Memory B cell (primary cell): ENCODE measurements at regions not wholly inside any gene's neighbourhood (a gene's known extent, or its start where the extent isn't known, plus 50 kb on each side); places are given as distances from the start of the nearest gene placed in this dataset.
"Not testable (repeated sequence)": the region's sequence is repeated elsewhere in the genome, so short reads cannot be mapped to it uniquely, and the experiment has no call there.

Experiments
- ATAC-seq: fragments of 150-1000 bp; cut with Tn5 transposase; 2 replicates; pipeline ENCODE4 v1.10.0; 2021; ENCODE audit warnings: low read depth, mild to moderate bottlenecking, moderate library complexity
- DNase-seq, 2 donors: peaks; one replicate each; pipeline ENCODE4 v3.0.0; 2022; ENCODE audit warnings: low spot score in 2 of 2
- H3K27ac Mint-ChIP-seq: one replicate; pipeline ENCODE4 v1.8.0; 2022; ENCODE audit warnings: mild to moderate bottlenecking, moderate library complexity, mixed read lengths
- H3K27me3 Mint-ChIP-seq: one replicate; pipeline ENCODE4 v1.8.0; 2022; ENCODE audit warnings: mixed read lengths
- H3K36me3 Mint-ChIP-seq: one replicate; pipeline ENCODE4 v1.8.0; 2022; ENCODE audit warnings: mild to moderate bottlenecking, mixed read lengths
- H3K4me1 Mint-ChIP-seq: one replicate; pipeline ENCODE4 v1.8.0; 2022; ENCODE audit warnings: mixed read lengths
- H3K4me3 Mint-ChIP-seq: one replicate; pipeline ENCODE4 v1.8.0; 2022; ENCODE audit warnings: mild to moderate bottlenecking, moderate library complexity, mixed read lengths
- H3K9me3 Mint-ChIP-seq: one replicate; pipeline ENCODE4 v1.8.0; 2022; ENCODE audit warnings: mixed read lengths

DNA sequence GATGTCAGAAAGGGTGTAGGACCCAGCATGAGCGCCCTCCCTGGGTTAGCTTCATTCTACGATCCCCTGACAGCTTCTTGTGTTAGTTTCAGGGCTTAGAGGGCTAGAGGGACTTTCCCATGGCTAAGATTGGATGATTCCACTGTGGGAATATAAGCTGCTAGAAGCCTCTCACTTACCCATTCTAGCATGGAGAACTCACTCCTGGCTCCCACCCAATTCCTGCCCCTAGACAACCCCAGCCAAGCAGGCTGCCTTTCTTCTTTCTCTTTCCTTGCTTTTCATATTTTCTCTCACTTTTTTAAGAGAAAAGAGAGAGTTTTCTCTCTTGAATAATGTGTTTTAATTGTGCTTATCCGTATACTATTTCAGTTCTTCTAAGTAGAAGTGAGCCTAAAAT, 335.1 kb upstream of the CNTN6 start:
- Mint-ChIP-seq H3K4me3 (no peak overlapping the region), H3K36me3 (no peaks in the 10 kb centered on the region), H3K9me3 (peaks cover 5% of the 10 kb centered on the region), H3K4me1 (no peaks in the 10 kb centered on the region), H3K27ac (no peak overlapping the region), H3K27me3 (peaks cover 1% of the 10 kb centered on the region)
- DNase-seq (no peak), ATAC-seq (no peak)

DNA sequence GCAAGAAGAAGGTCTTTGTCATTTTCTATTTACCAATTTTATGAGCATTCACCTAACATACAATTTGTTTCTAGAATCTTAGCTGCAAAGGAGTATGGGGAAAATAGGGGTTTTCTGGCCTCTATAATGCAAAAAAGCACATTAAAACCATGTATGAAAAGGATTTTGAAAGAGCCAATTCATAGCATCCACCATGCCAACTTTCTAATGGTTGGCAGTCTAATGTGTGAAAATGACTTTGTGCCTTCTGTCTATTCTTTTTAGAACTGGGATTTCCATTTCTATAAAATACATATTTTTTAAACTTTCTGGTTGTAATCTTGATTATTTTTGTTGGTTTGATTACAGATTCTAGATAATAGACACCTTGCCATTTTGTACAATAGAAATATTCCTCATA, 333.7 kb upstream of the CNTN6 start:
- Mint-ChIP-seq H3K4me1 (no peaks in the 10 kb centered on the region), H3K27ac (no peak overlapping the region), H3K36me3 (no peaks in the 10 kb centered on the region), H3K4me3 (no peak overlapping the region), H3K9me3 (peaks cover 5% of the 10 kb centered on the region), H3K27me3 (peaks cover 1% of the 10 kb centered on the region)
- no peak for ATAC-seq
- DNase-seq, result no peak

DNA sequence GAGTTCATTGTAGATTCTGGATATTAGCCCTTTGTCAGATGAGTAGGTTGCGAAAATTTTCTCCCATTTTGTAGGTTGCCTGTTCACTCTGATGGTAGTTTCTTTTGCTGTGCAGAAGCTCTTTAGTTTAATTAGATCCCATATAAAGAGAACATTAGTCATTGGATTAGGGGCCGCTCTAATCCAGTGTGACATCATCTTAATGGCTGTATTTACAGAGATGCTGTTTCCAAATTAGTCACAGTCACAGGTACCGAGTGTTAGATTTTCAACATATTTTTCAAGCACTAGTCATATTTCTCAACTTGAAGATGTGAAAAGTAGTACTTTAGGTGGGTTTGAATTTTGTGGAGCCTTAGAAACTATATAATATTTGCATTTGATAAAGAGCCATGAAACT, 319.4 kb upstream of the CNTN6 start:
- H3K9me3 Mint-ChIP-seq, H3K4me3 Mint-ChIP-seq, DNase-seq, H3K27me3 Mint-ChIP-seq, H3K36me3 Mint-ChIP-seq, H3K27ac Mint-ChIP-seq, ATAC-seq, H3K4me1 Mint-ChIP-seq: not testable (repeated sequence)

DNA sequence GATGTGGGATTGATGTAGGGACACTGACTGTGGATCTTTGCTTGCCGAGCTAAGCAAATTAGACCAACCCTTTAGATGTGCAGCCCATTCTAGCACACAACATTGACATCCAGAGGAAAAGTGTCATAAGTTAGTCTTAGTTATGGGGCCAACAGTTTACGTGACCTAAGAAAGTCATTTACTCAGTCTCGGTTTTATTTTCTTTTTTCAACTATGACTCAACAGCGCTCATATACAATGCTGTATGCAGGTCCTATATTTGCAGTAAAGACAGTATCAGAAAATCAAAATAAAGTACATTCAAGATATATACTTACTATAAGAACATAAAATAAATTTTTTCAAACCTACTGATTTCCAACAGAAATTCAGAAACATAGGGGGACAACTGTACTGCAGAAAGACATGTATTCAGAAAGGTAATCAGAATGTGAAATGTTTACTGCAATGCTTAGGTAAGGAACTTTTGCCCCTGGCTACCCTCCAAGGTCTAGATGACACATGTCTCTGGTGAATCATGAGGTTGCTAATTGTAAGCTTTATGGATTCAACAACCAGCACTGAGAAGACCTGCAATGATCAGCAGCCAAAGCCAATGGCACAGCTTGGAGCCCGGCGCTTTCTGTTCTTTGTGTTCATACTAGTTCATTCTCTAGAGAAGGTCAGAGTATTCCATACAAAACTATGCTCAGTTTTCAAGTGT, 317.5 kb upstream of the CNTN6 start:
- Mint-ChIP-seq H3K36me3 (no peaks in the 10 kb centered on the region), H3K27ac (no peak overlapping the region), H3K4me3 (no peak overlapping the region), H3K27me3 (no peaks in the 10 kb centered on the region), H3K9me3 (peaks cover 2% of the 10 kb centered on the region), H3K4me1 (no peaks in the 10 kb centered on the region)
- ATAC-seq (no peak), DNase-seq (no peak)

DNA sequence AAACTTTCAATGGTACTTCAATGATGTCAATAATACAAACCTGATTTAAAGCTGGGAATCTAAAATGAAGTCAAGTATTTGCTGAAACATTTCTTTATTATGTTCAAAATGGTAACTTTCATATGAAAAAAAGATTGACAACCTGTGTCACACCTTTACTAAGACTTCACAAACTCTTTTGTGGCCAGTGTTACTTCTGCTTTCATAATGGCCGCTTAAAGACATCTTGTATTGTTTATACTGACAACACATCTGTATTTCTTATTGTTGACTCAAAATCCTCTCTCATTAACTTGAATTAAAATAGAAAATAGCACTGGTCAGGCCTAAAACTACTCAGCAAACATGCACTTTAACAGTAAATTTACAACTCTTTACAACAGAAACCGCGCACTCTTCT, 312.3 kb upstream of the CNTN6 start:
- no peaks in the 10 kb centered on the region for H3K4me1 Mint-ChIP-seq
- H3K27me3 Mint-ChIP-seq, result no peaks in the 10 kb centered on the region
- peaks cover 2% of the 10 kb centered on the region for H3K9me3 Mint-ChIP-seq
- no peak overlapping the region for H3K27ac Mint-ChIP-seq
- H3K36me3 Mint-ChIP-seq, result no peaks in the 10 kb centered on the region
- DNase-seq, result no peak
- no peak overlapping the region for H3K4me3 Mint-ChIP-seq
- ATAC-seq, result no peak

DNA sequence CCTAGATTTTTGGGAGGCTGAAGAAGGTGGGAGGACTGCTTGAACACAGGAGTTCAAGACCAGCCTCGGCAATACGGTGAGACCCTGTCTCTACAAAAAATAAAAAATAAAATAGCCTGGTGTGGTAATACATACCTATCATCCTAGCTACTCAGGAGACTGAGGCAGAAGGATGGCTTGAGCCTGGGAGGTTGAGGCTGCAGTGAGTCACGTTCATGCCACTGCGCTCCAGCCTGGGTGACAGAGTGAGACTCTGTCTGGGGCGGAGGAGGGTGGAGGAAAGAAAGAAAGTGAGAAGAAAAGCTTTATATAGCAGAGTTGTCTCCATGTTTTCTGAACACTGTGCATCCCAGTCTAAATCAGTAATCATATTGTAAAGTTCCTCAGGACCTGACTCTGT, 301.4 kb upstream of the CNTN6 start:
- no peak for ATAC-seq
- H3K27me3 Mint-ChIP-seq, result no peaks in the 10 kb centered on the region
- no peaks in the 10 kb centered on the region for H3K4me1 Mint-ChIP-seq
- H3K36me3 Mint-ChIP-seq, result no peaks in the 10 kb centered on the region
- no peak overlapping the region for H3K27ac Mint-ChIP-seq
- peaks cover 3% of the 10 kb centered on the region for H3K9me3 Mint-ChIP-seq
- H3K4me3 Mint-ChIP-seq, result no peak overlapping the region
- DNase-seq, result no peak

DNA sequence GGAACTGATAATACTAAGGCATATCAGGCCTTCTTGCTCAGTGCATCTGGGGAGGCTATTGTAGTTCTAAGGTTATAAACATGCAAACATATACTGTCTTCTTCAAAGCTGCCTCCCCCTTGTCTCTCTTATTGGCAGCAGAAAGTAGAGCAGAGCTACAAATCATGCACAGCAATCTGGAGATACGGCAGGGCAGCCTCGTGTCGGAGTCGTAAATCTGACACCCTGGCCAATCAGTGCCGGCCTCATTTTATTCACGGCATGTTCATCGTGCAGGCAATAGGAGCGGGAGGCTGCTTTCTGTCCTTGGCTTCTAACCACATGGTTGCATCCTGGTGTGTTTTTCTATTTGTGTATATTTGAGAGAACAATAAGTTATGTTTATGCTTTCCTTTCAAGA, 300.2 kb upstream of the CNTN6 start:
- Mint-ChIP-seq H3K36me3 (no peaks in the 10 kb centered on the region), H3K27ac (no peak overlapping the region), H3K4me1 (no peaks in the 10 kb centered on the region), H3K9me3 (peaks cover 3% of the 10 kb centered on the region), H3K27me3 (no peaks in the 10 kb centered on the region), H3K4me3 (no peak overlapping the region)
- no peak for DNase-seq
- no peak for ATAC-seq

DNA sequence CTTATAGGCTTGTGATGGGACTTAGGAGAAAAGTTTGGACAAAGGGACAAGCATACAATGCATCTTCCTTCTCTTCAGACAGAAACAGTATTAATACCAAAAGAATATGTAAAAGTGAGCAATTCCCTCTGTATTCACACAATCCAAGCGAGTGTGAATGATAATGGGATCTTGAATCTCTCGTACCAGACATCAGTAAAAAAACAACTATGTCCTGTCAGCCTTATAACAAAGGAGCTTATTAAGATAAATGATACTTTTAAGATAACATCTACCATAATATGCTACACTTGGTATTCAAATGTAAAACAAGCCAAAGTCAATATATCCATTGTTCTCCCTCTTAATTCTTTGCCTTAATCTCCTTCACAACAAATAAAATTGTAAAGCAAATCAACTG, 288.6 kb upstream of the CNTN6 start:
- Mint-ChIP-seq H3K4me1 (no peaks in the 10 kb centered on the region), H3K27ac (no peak overlapping the region), H3K4me3 (no peak overlapping the region), H3K9me3 (no peaks in the 10 kb centered on the region), H3K27me3 (no peaks in the 10 kb centered on the region), H3K36me3 (no peaks in the 10 kb centered on the region)
- ATAC-seq (no peak), DNase-seq (no peak)

DNA sequence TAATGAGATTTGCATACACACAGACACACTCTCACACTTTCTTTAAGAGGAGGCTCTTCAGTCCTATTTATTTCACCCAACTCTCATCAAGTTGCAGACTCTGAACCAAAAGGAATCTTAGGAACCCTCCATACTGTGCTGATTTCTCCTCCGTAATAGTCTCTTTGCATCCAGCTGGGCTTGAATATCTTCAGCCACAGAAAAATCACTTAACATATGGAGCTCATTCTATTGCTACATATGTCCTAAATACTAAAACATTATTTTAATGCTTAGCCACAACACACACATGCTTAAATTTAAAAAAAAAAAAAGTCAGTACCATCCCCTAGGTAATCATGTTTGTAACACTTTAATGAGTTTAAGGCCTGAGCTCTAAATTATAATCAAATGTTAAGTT, 287.5 kb upstream of the CNTN6 start:
- ATAC-seq, result no peak
- no peaks in the 10 kb centered on the region for H3K27me3 Mint-ChIP-seq
- no peaks in the 10 kb centered on the region for H3K36me3 Mint-ChIP-seq
- no peak overlapping the region for H3K4me3 Mint-ChIP-seq
- no peaks in the 10 kb centered on the region for H3K9me3 Mint-ChIP-seq
- H3K27ac Mint-ChIP-seq, result no peak overlapping the region
- no peak for DNase-seq
- no peaks in the 10 kb centered on the region for H3K4me1 Mint-ChIP-seq

DNA sequence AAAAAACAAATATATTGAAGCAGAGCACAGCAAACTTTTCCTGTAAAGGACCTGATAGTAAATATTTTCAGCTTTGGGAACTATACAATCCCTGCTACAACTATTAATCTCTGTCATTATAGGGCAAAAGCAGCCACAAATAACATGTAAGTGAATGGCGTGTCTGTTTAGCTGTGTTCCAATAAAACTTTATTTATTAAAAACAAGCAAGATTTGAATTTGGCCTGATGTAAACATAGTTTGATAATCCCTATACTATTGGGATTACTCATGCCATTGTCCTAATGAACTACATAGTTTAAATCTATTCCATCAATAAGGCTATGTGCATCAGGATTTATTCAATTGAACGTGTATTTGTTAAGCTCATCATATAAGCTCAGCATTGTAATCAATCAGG, 286.8 kb upstream of the CNTN6 start:
- DNase-seq (no peak), ATAC-seq (no peak)
- H3K27me3 Mint-ChIP-seq, result no peaks in the 10 kb centered on the region
- H3K4me3 Mint-ChIP-seq, result no peak overlapping the region
- no peaks in the 10 kb centered on the region for H3K4me1 Mint-ChIP-seq
- no peaks in the 10 kb centered on the region for H3K36me3 Mint-ChIP-seq
- no peaks in the 10 kb centered on the region for H3K9me3 Mint-ChIP-seq
- no peak overlapping the region for H3K27ac Mint-ChIP-seq

DNA sequence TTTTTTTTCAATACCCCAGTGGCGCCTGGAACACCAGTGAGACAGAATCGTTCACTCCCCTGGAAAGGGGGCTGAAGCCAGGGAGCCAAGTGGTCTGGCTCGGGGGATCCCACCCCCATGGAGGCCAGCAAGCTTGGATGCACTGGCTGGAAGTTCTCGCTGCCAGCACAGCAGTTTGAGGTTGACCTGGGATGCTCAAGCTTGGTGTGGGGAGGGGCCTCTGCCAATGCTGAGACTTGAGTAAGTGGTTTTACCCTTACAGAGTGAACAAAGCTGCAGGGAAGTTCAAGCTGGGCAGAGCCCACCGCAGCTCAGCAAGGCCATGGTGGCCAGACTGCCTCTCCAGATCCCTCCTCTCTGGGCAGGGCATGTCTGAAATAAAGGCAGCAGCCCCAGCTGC, 276.2 kb upstream of the CNTN6 start:
- Mint-ChIP-seq H3K27me3 (no peaks in the 10 kb centered on the region), H3K36me3 (no peaks in the 10 kb centered on the region), H3K4me3 (no peak overlapping the region), H3K4me1 (no peaks in the 10 kb centered on the region), H3K9me3 (peaks cover 5% of the 10 kb centered on the region), H3K27ac (no peak overlapping the region)
- no peak for ATAC-seq
- no peak for DNase-seq

DNA sequence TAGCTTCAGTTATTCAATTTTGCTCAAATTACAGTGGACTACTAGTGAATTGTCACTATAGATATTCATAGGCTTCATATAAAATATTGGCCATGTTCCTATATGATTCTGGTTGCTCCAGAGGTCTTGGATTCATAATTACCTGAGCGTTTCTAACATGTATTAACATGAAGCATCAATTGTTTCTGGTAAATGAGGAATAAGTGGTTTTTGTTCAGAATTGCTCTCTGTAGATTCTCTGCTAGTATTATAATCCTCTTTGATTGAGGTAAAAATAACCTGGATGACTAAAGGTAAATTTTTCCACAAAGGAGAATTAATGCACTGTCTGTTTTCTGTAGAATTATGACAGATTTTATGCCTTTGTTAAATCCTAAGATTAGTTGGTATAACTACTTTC, 258.1 kb upstream of the CNTN6 start:
- ATAC-seq, result no peak
- no peak for DNase-seq
- Mint-ChIP-seq H3K4me1 (no peaks in the 10 kb centered on the region), H3K9me3 (peaks cover 2% of the 10 kb centered on the region), H3K36me3 (no peaks in the 10 kb centered on the region), H3K27ac (no peak overlapping the region), H3K27me3 (no peaks in the 10 kb centered on the region), H3K4me3 (no peak overlapping the region)

DNA sequence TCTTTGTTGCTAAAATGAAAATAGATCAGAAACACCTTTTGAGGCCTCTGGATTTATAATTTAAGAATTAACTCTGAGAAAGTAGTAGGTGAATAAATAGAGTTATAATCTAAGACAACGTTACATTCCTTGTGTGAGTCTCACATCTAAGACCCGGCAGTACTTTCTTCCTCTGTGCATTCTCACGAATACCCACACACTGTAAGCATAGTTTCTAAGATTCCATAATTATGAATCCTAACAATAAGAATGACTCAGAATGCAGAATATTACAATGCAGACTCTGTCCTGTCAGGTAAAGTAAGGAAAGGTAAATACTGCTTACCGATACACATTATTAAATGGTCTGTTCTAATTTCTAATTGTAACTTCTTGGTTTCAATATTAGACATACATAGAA, 257.7 kb upstream of the CNTN6 start:
- ATAC-seq, result no peak
- H3K9me3 Mint-ChIP-seq, result peaks cover 2% of the 10 kb centered on the region
- H3K27me3 Mint-ChIP-seq, result no peaks in the 10 kb centered on the region
- no peak overlapping the region for H3K4me3 Mint-ChIP-seq
- DNase-seq, result no peak
- H3K27ac Mint-ChIP-seq, result no peak overlapping the region
- no peaks in the 10 kb centered on the region for H3K4me1 Mint-ChIP-seq
- no peaks in the 10 kb centered on the region for H3K36me3 Mint-ChIP-seq

DNA sequence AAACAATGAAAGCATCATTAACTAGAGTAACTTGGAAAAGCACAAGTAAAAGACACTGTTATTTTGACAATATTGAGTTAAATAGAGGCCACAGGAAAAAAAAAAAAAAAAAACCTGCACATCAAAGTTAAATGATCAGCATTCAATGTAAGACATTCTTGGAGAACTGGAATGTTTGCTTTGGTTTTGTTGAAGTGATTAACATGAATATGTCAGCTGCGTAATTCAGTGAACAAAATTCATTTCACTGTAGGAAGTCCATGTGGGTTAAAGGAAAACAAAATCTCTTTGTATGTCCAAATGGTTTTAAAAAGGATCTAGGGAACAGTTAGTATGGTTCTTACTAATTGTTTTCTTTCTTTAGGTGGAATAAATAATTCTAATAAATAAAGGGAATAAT, 252.8 kb upstream of the CNTN6 start:
- ATAC-seq (no peak), DNase-seq (no peak)
- no peaks in the 10 kb centered on the region for H3K36me3 Mint-ChIP-seq
- no peaks in the 10 kb centered on the region for H3K4me1 Mint-ChIP-seq
- H3K27me3 Mint-ChIP-seq, result no peaks in the 10 kb centered on the region
- no peak overlapping the region for H3K27ac Mint-ChIP-seq
- no peaks in the 10 kb centered on the region for H3K9me3 Mint-ChIP-seq
- H3K4me3 Mint-ChIP-seq, result no peak overlapping the region

DNA sequence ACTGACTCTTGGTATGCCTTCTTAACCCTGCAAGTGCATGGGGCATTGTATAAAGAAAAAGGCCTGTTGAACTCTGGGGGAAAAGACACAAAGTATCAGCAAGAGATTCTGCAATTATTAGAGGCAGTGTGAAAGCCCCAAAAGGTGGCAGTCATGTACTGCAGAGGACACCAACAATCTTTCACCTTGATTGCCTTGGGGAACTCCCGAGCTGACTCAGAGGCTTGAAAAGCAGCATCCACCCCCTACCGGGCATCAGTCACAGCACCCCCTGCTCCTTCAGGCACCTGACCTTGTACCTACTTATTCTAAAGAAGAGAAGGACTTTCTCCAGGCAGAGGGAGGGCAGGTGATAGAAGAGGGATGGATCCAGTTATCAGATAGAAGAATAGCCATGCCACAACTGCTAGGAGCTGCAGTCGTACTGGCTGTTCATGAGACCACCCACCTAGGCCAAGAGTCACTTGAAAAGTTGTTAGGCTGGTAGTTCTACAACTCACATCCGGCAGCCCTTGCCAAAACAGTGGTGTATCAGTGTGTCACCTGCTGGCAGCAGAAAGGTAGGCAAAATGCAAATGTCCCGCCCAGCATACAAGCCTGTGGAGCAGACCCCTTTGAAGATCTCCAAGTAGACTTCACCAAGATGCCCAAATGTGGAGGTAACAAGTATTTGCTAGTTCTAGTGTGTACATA, 241.6 kb upstream of the CNTN6 start:
- H3K27ac Mint-ChIP-seq, result no peak overlapping the region
- H3K4me3 Mint-ChIP-seq, result no peak overlapping the region
- H3K27me3 Mint-ChIP-seq, result peaks cover 1% of the 10 kb centered on the region
- no peaks in the 10 kb centered on the region for H3K9me3 Mint-ChIP-seq
- H3K36me3 Mint-ChIP-seq, result no peaks in the 10 kb centered on the region
- no peaks in the 10 kb centered on the region for H3K4me1 Mint-ChIP-seq
- DNase-seq (no peak), ATAC-seq (no peak)
